Skeletal muscle satellite cell (primary cell): ENCODE measurements at regions not wholly inside any gene's neighbourhood (a gene's known extent, or its start where the extent isn't known, plus 50 kb on each side); places are given as distances from the start of the nearest gene placed in this dataset.
A peak's percentile ranks its signal among the peaks of the same experiment; 100 is the strongest.
"Not testable (repeated sequence)": the region's sequence is repeated elsewhere in the genome, so short reads cannot be mapped to it uniquely, and the experiment has no call there.

Source experiments
- H3K27me3 ChIP-seq: 2 replicates; pipeline ENCODE4 v1.7.0; 2013; ENCODE audit warnings: low read length; ENCODE audit not compliant: control insufficient read depth, insufficient read depth
- H3K36me3 ChIP-seq: 2 replicates; pipeline ENCODE4 v1.7.0; 2013; ENCODE audit warnings: mild to moderate bottlenecking, control low read depth, low read length; ENCODE audit not compliant: insufficient read depth
- H3K4me1 ChIP-seq: 2 replicates; pipeline ENCODE4 v1.7.0; 2013; ENCODE audit warnings: low read length; ENCODE audit not compliant: control insufficient read depth, insufficient read depth
- H3K4me2 ChIP-seq: 2 replicates; pipeline ENCODE4 v1.7.0; 2013; ENCODE audit warnings: mild to moderate bottlenecking, low read length
- H3K4me3 ChIP-seq: 2 replicates; pipeline ENCODE4 v1.7.0; 2013; ENCODE audit warnings: low read length
- H3K9ac ChIP-seq: 2 replicates; pipeline ENCODE4 v1.7.0; 2013; ENCODE audit warnings: mild to moderate bottlenecking, low read depth, low read length, moderate library complexity
- H3K9me3 ChIP-seq: replicated peaks from 2 replicates; pipeline ENCODE4 v1.7.0; 2013; ENCODE audit warnings: mild to moderate bottlenecking, control low read depth, low read length

- Histone ChIP-seq H3K27me3 (no peaks in the 10 kb centered on the region), H3K9me3 (no peaks in the 10 kb centered on the region), H3K4me2 (no peak overlapping the region), H3K9ac (no peak overlapping the region), H3K4me1 (peaks cover 17% of the 10 kb centered on the region), H3K36me3 (no peaks in the 10 kb centered on the region), H3K4me3 (no peak overlapping the region)
These were observed 130.4 kb upstream of the SMLR1 start for GRCh38 chr6:130696806-130697205.

- Histone ChIP-seq H3K4me3 (no peak overlapping the region), H3K36me3 (no peaks in the 10 kb centered on the region), H3K4me1 (peaks cover 17% of the 10 kb centered on the region), H3K27me3 (no peaks in the 10 kb centered on the region), H3K4me2 (peak overlapping the region; percentile 57), H3K9ac (peak overlapping the region; percentile 27), H3K9me3 (no peaks in the 10 kb centered on the region)
These were observed 129.8 kb upstream of the SMLR1 start for GRCh38 chr6:130697271-130697994.

GRCh38 chr6:130697995-130698535 lies 129.1 kb upstream of the SMLR1 start:
- H3K36me3 ChIP-seq = no peaks in the 10 kb centered on the region
- H3K27me3 ChIP-seq = no peaks in the 10 kb centered on the region
- no peak overlapping the region for H3K4me3 ChIP-seq
- H3K4me1 ChIP-seq = peaks cover 17% of the 10 kb centered on the region
- H3K4me2 ChIP-seq = peak overlapping the region; percentile 57
- H3K9me3 ChIP-seq = no peaks in the 10 kb centered on the region
- H3K9ac ChIP-seq = peak overlapping the region; percentile 27

- Histone ChIP-seq H3K9me3 (no peaks in the 10 kb centered on the region), H3K4me2 (no peak overlapping the region), H3K4me1 (peaks cover 17% of the 10 kb centered on the region), H3K9ac (no peak overlapping the region), H3K27me3 (no peaks in the 10 kb centered on the region), H3K36me3 (no peaks in the 10 kb centered on the region), H3K4me3 (no peak overlapping the region)
These were observed 127.5 kb upstream of the SMLR1 start for GRCh38 chr6:130699742-130700141.

GRCh38 chr6:130700397-130700796 lies 126.8 kb upstream of the SMLR1 start:
- no peaks in the 10 kb centered on the region for H3K9me3 ChIP-seq
- H3K27me3 ChIP-seq = no peaks in the 10 kb centered on the region
- no peak overlapping the region for H3K4me2 ChIP-seq
- H3K9ac ChIP-seq = no peak overlapping the region
- no peaks in the 10 kb centered on the region for H3K36me3 ChIP-seq
- peaks cover 17% of the 10 kb centered on the region for H3K4me1 ChIP-seq
- no peak overlapping the region for H3K4me3 ChIP-seq

- no peaks in the 10 kb centered on the region for H3K9me3 ChIP-seq
- no peaks in the 10 kb centered on the region for H3K27me3 ChIP-seq
- no peaks in the 10 kb centered on the region for H3K4me1 ChIP-seq
- no peak overlapping the region for H3K4me2 ChIP-seq
- H3K9ac ChIP-seq = no peak overlapping the region
- no peak overlapping the region for H3K4me3 ChIP-seq
- H3K36me3 ChIP-seq = no peaks in the 10 kb centered on the region
These were observed 118.9 kb upstream of the SMLR1 start for GRCh38 chr6:130708338-130708737.

GRCh38 chr6:130711641-130712040 lies 115.6 kb upstream of the SMLR1 start:
- H3K4me1 ChIP-seq, H3K4me3 ChIP-seq, H3K36me3 ChIP-seq, H3K9me3 ChIP-seq, H3K27me3 ChIP-seq, H3K9ac ChIP-seq, H3K4me2 ChIP-seq: not testable (repeated sequence)

GRCh38 chr6:130713144-130713543 lies 114.1 kb upstream of the SMLR1 start:
- no peak overlapping the region for H3K4me3 ChIP-seq
- H3K9ac ChIP-seq = no peak overlapping the region
- no peaks in the 10 kb centered on the region for H3K27me3 ChIP-seq
- H3K4me1 ChIP-seq = no peaks in the 10 kb centered on the region
- no peak overlapping the region for H3K4me2 ChIP-seq
- no peaks in the 10 kb centered on the region for H3K36me3 ChIP-seq
- no peaks in the 10 kb centered on the region for H3K9me3 ChIP-seq

- Histone ChIP-seq H3K4me2 (no peak overlapping the region), H3K9me3 (no peaks in the 10 kb centered on the region), H3K36me3 (no peaks in the 10 kb centered on the region), H3K9ac (no peak overlapping the region), H3K4me1 (no peaks in the 10 kb centered on the region), H3K4me3 (no peak overlapping the region), H3K27me3 (no peaks in the 10 kb centered on the region)
These were observed 112.1 kb upstream of the SMLR1 start for GRCh38 chr6:130715058-130715457.

GRCh38 chr6:130716466-130716865 lies 110.7 kb upstream of the SMLR1 start:
- H3K27me3 ChIP-seq = no peaks in the 10 kb centered on the region
- no peaks in the 10 kb centered on the region for H3K4me1 ChIP-seq

GRCh38 chr6:130717657-130718056 lies 109.5 kb upstream of the SMLR1 start:
- no peak overlapping the region for H3K4me2 ChIP-seq

More at GRCh38 chr6:130716466-130716865, 110.7 kb upstream of the SMLR1 start:
- Histone ChIP-seq H3K4me3 (no peak overlapping the region), H3K4me2 (no peak overlapping the region), H3K9ac (no peak overlapping the region), H3K9me3 (no peaks in the 10 kb centered on the region), H3K36me3 (no peaks in the 10 kb centered on the region)

GRCh38 chr6:130720076-130720715 lies 107.0 kb upstream of the SMLR1 start:
- no peaks in the 10 kb centered on the region for H3K27me3 ChIP-seq
- no peak overlapping the region for H3K4me2 ChIP-seq
- no peaks in the 10 kb centered on the region for H3K9me3 ChIP-seq
- no peak overlapping the region for H3K4me3 ChIP-seq
- H3K4me1 ChIP-seq = no peaks in the 10 kb centered on the region
- H3K36me3 ChIP-seq = no peaks in the 10 kb centered on the region
- H3K9ac ChIP-seq = no peak overlapping the region

More at GRCh38 chr6:130717657-130718056, 109.5 kb upstream of the SMLR1 start:
- Histone ChIP-seq H3K27me3 (no peaks in the 10 kb centered on the region), H3K4me3 (no peak overlapping the region), H3K9ac (no peak overlapping the region), H3K36me3 (no peaks in the 10 kb centered on the region), H3K4me1 (no peaks in the 10 kb centered on the region), H3K9me3 (no peaks in the 10 kb centered on the region)
